Fibroblast of villous mesenchyme (primary cell): ENCODE measurements at regions not wholly inside any gene's neighbourhood (a gene's known extent, or its start where the extent isn't known, plus 50 kb on each side); places are given as distances from the start of the nearest gene placed in this dataset.

Experiments used
- DNase-seq: peaks from one replicate; pipeline ENCODE4 v3.0.0-alpha.2; 2010; ENCODE audit warnings: low read depth
- H3K4me3 ChIP-seq: 2 replicates; pipeline ENCODE4 v1.5.1; 2011; ENCODE audit warnings: low read depth, mild to moderate bottlenecking, low read length
- CTCF ChIP-seq: IDR thresholded peaks from 2 replicates; pipeline ENCODE4 v1.5.1; 2012; ENCODE audit warnings: low read depth, mild to moderate bottlenecking, low read length; ENCODE audit not compliant: insufficient read depth

- no peak for DNase-seq
- no peak overlapping the region for H3K4me3 ChIP-seq
- TF ChIP-seq CTCF: no peak
Measured at GRCh38 chr6:9417400-9417799, 982.1 kb upstream of the SLC35B3 start.

- DNase-seq: no peak
- H3K4me3 ChIP-seq: no peak overlapping the region
- peak; percentile 68 for TF ChIP-seq CTCF
Measured at GRCh38 chr6:9412951-9413559, 977.7 kb upstream of the SLC35B3 start.

- no peak overlapping the region for H3K4me3 ChIP-seq
- no peak for TF ChIP-seq CTCF
- no peak for DNase-seq
Measured at GRCh38 chr6:9409126-9409525, 973.8 kb upstream of the SLC35B3 start.

- TF ChIP-seq CTCF: no peak
- DNase-seq: no peak
- H3K4me3 ChIP-seq: no peak overlapping the region
Measured at GRCh38 chr6:9408402-9409117, 973.2 kb upstream of the SLC35B3 start.

GRCh38 chr6:9405825-9406224 is 970.5 kb upstream of the SLC35B3 start:
- no peak for DNase-seq
- no peak overlapping the region for H3K4me3 ChIP-seq
- no peak for TF ChIP-seq CTCF

- H3K4me3 ChIP-seq: no peak overlapping the region
- no peak for TF ChIP-seq CTCF
- DNase-seq: peak; percentile 24
Measured at GRCh38 chr6:9405369-9405768, 970.0 kb upstream of the SLC35B3 start.
